ENCODE measurements at regions not wholly inside any gene's neighbourhood (a gene's known extent, or its start where the extent isn't known, plus 50 kb on each side); places are given as distances from the start of the nearest gene placed in this dataset.

DNA sequence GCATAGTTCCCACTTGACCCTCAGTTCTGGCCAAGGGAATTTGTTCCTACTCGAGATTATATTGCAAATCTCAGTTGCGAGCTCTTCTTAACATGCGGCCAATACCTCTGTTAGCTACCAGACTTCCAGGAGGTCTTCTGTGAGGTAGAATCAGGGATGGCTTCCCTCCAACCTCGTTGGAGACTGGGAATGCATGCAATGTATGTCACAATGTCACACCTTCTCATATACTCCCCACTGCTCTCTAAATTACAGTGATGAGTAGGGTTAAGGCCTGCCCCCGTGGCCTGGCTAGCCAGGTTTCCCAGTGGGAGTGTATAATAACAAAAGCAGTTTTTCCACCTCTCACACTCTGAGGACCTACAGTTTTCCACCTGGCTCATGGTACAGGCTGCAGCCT, 1962.5 kb downstream of the ARAP2 start:
- no peaks in the 10 kb centered on the region for H3K36me3 ChIP-seq (ENCODE audit: low read depth, low read length)
- CTCF ChIA-PET = no interaction called here
- no peaks in the 10 kb centered on the region for H3K79me2 ChIP-seq (ENCODE audit: low read length)
- no peak overlapping the region for H3K4me2 ChIP-seq (ENCODE audit: low read length)
- H3K4me3 ChIP-seq (ENCODE audit: low read length) = no peak overlapping the region
- no peaks in the 10 kb centered on the region for H3F3A ChIP-seq (ENCODE audit: low read length, unreplicated experiment)
- no peak for ATAC-seq
- POLR2A ChIA-PET (ENCODE audit: unreplicated experiment) = no interaction called here
- no peak overlapping the region for H3K27ac ChIP-seq (ENCODE audit: low read length)
- no peaks in the 10 kb centered on the region for H4K20me1 ChIP-seq (ENCODE audit: low read length)
- intact Hi-C loops (cut with micrococcal nuclease) = no loop called here
- no peaks in the 10 kb centered on the region for H3K27me3 ChIP-seq (ENCODE audit: low read length)
- H3K4me1 ChIP-seq (ENCODE audit: insufficient read depth, low read length) = no peaks in the 10 kb centered on the region
- H3K9me3 ChIP-seq (ENCODE audit: low read length) = no peaks in the 10 kb centered on the region
- no peak overlapping the region for H3K9ac ChIP-seq (ENCODE audit: low read length)
- no TSS peak for BruUV-seq (replicated peaks)
- TF ChIP-seq, protein P1, sequence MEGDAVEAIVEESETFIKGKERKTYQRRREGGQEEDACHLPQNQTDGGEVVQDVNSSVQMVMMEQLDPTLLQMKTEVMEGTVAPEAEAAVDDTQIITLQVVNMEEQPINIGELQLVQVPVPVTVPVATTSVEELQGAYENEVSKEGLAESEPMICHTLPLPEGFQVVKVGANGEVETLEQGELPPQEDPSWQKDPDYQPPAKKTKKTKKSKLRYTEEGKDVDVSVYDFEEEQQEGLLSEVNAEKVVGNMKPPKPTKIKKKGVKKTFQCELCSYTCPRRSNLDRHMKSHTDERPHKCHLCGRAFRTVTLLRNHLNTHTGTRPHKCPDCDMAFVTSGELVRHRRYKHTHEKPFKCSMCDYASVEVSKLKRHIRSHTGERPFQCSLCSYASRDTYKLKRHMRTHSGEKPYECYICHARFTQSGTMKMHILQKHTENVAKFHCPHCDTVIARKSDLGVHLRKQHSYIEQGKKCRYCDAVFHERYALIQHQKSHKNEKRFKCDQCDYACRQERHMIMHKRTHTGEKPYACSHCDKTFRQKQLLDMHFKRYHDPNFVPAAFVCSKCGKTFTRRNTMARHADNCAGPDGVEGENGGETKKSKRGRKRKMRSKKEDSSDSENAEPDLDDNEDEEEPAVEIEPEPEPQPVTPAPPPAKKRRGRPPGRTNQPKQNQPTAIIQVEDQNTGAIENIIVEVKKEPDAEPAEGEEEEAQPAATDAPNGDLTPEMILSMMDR (conservative IDR thresholded peaks at IDR 0.05; ENCODE audit: low read depth, low read length) = no peak
- TF ChIP-seq EZH2phosphoT487 (IDR thresholded peaks at IDR 0.05; ENCODE audit: borderline replicate concordance, low read length) (no peak), EZH2 (IDR thresholded peaks at IDR 0.05; ENCODE audit: low read length, unreplicated experiment) (no peak)
- H2AFZ ChIP-seq (ENCODE audit: low read length) = no peak overlapping the region
- no peaks in the 10 kb centered on the region for H3K9me2 ChIP-seq (replicated peaks; ENCODE audit: low read length)
- DNase-seq = no peak

DNA sequence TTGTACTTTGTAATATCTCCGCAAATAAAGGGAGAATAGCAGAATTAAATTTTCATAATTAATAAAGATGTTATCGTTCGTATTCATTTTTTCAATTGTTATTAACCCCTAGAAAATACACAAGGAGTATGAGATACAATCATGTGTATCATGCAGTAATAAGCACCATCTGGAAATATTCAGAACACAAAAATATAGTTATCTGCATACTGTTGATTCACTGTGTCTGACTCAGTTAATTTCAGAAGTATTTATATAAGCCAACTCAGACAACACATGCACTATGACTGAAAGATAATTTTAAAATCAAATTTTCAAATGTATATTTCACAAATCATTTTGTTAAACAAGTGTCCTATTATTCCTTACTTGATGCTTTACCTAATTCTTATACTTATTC, 1954.8 kb downstream of the ARAP2 start:
- CTCF ChIA-PET = no interaction called here
- H4K20me1 ChIP-seq (ENCODE audit: low read length) = no peaks in the 10 kb centered on the region
- ATAC-seq (no peak), DNase-seq (no peak)
- H3K4me1 ChIP-seq (ENCODE audit: insufficient read depth, low read length) = no peaks in the 10 kb centered on the region
- BruUV-seq (replicated peaks) = no TSS peak
- no peaks in the 10 kb centered on the region for H3K27me3 ChIP-seq (ENCODE audit: low read length)
- H3K4me3 ChIP-seq (ENCODE audit: low read length) = no peak overlapping the region
- POLR2A ChIA-PET (ENCODE audit: unreplicated experiment) = no interaction called here
- no peaks in the 10 kb centered on the region for H3F3A ChIP-seq (ENCODE audit: low read length, unreplicated experiment)
- H3K9me2 ChIP-seq (replicated peaks; ENCODE audit: low read length) = no peaks in the 10 kb centered on the region
- intact Hi-C loops (cut with micrococcal nuclease) = no loop called here
- TF ChIP-seq EZH2 (IDR thresholded peaks at IDR 0.05; ENCODE audit: low read length, unreplicated experiment) (no peak), EZH2phosphoT487 (IDR thresholded peaks at IDR 0.05; ENCODE audit: borderline replicate concordance, low read length) (no peak)
- TF ChIP-seq, protein P1 (conservative IDR thresholded peaks at IDR 0.05; ENCODE audit: low read depth, low read length) = no peak
- no peaks in the 10 kb centered on the region for H3K9me3 ChIP-seq (ENCODE audit: low read length)
- no peak overlapping the region for H2AFZ ChIP-seq (ENCODE audit: low read length)
- H3K36me3 ChIP-seq (ENCODE audit: low read depth, low read length) = no peaks in the 10 kb centered on the region
- H3K9ac ChIP-seq (ENCODE audit: low read length) = no peak overlapping the region
- H3K79me2 ChIP-seq (ENCODE audit: low read length) = no peaks in the 10 kb centered on the region
- H3K27ac ChIP-seq (ENCODE audit: low read length) = no peak overlapping the region
- no peak overlapping the region for H3K4me2 ChIP-seq (ENCODE audit: low read length)

DNA sequence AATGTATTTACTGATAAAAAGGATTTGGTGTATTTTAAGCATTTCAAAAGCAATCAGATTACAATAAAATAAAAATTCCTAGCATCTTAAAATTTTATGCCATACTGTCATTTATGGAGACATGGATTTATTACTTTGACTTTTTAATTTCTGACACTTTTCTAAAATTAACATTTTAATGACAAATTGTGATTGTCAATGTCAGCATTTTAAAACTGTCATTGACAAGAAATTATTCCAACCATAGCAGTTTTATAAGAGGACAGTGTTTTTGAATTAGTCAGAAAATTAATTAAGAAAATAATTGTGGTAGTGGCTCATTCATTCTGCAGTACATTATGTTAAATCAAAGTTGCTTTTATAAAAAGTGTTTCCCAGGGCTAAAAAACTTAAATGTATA, 1954.4 kb downstream of the ARAP2 start:
- intact Hi-C loops (cut with micrococcal nuclease) = no loop called here
- CTCF ChIA-PET = no interaction called here

More for the DNA sequence above, 1954.4 kb downstream of the ARAP2 start:
- Histone ChIP-seq H3K4me3 (ENCODE audit: low read length) (no peak overlapping the region), H3K4me2 (ENCODE audit: low read length) (no peak overlapping the region), H2AFZ (ENCODE audit: low read length) (no peak overlapping the region), H3K36me3 (ENCODE audit: low read depth, low read length) (no peaks in the 10 kb centered on the region), H3F3A (ENCODE audit: low read length, unreplicated experiment) (no peaks in the 10 kb centered on the region), H4K20me1 (ENCODE audit: low read length) (no peaks in the 10 kb centered on the region), H3K4me1 (ENCODE audit: insufficient read depth, low read length) (no peaks in the 10 kb centered on the region), H3K27me3 (ENCODE audit: low read length) (no peaks in the 10 kb centered on the region), H3K9ac (ENCODE audit: low read length) (no peak overlapping the region), H3K9me3 (ENCODE audit: low read length) (no peaks in the 10 kb centered on the region), H3K9me2 (replicated peaks; ENCODE audit: low read length) (no peaks in the 10 kb centered on the region), H3K79me2 (ENCODE audit: low read length) (no peaks in the 10 kb centered on the region), H3K27ac (ENCODE audit: low read length) (no peak overlapping the region)
- DNase-seq = no peak
- ATAC-seq = no peak
- BruUV-seq (replicated peaks) = no TSS peak
- TF ChIP-seq, protein P1 (conservative IDR thresholded peaks at IDR 0.05; ENCODE audit: low read depth, low read length) = no peak
- TF ChIP-seq EZH2phosphoT487 (IDR thresholded peaks at IDR 0.05; ENCODE audit: borderline replicate concordance, low read length) = no peak
- TF ChIP-seq EZH2 (IDR thresholded peaks at IDR 0.05; ENCODE audit: low read length, unreplicated experiment) = no peak
- POLR2A ChIA-PET (ENCODE audit: unreplicated experiment) = no interaction called here
